Renal cortex interstitium (tissue), 11 donors: ENCODE measurements at regions not wholly inside any gene's neighbourhood (a gene's known extent, or its start where the extent isn't known, plus 50 kb on each side); places are given as distances from the start of the nearest gene placed in this dataset.

ENCODE experiments used
- DNase-seq, 11 donors: peaks; one replicate each; pipeline ENCODE4 v3.0.0-alpha.2; 2013; ENCODE audit warnings: low read depth in 9 of 11, low spot score in 4 of 11; ENCODE audit errors: extremely low read depth in 1 of 11

DNA sequence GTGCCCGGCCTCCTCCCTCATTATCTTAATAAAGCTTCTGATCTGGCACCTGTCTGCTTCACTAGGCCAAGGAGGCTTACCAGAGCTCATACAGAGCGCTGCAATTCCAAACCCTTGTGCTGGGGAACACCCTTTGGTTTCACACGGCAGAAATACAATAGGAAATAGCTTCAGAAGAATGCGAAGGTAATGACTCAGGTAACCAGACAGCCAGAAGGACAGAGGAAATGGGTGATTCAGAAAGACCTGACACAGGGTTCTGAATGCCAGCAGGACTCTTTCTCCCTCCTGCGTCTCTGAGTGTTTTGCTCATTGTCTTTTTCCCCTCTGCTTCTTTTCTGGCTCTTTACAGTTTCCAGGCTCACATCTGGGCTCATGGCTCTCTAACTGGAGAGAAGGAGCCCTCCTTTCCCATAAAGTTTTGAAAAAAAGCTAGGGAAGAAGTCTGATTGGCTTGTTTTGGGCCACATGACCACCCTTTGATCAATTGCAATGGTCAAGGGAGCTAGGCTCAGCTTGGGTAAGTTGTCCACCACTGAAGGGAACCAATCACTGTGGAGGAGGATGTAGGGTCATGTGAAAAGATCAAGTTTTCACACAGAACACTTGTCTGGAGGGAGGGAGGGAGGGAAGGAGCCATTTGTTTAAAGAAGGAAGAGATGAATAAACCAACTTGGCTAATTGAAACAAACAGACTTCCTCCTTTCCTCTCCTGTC lies 90.5 kb upstream of the UPP2 start:
- DNase-seq: no peak

DNA sequence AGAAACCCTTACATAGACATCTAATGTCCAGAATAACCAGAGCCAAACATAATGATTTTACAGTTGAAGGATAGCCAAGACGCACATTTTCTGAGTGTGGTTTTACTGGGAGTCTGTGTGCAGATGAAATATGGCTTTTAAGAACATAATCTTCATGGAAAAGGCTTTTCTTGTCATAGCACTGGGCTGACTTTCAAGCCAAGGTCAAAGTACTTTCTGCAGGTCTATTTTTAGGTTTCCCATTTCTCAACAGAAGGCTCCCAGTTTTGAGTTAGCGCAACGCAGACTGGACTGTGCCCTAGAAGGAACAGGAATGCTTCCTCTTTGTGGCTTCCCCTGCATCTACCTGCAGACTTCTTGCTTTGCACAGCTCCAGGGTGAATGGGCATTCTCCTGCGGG lies 92.3 kb upstream of the UPP2 start:
- no peak for DNase-seq

DNA sequence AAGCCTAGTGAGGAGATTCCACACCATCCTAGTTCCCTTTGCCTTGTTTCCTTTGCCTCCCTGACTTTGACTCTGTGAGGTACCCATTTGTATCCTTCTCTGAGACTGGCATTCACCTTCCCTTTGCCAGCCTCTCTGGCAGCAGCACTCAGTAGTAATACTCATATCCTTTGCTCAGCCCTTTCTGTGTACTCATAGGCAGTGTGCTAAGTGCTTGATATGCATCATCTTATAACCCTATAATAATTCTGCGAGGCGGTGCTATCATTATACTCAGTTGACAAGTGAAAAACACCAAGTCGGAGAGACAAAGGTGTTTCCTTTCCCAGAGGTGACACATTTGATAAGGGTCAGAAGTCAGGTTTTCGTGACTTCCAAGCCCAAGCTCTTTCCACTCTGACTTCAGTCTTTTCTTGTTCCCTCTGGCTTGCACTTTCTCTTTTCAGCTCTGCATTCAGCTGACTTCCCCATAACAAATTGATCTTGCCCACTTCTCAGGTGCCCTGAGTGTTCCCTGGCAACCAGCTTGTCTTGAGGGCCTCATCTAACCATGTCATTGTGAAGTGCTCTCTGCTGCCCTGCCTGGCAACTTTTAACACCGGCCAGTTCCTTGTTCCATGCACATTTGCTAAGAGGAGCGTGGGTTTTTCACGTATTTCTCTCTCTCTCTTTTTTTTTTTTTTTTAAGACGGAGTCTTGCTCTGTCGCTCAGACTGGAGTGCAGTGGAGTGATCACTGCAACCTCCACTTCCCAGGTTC lies 94.5 kb upstream of the UPP2 start:
- DNase-seq: no peak

DNA sequence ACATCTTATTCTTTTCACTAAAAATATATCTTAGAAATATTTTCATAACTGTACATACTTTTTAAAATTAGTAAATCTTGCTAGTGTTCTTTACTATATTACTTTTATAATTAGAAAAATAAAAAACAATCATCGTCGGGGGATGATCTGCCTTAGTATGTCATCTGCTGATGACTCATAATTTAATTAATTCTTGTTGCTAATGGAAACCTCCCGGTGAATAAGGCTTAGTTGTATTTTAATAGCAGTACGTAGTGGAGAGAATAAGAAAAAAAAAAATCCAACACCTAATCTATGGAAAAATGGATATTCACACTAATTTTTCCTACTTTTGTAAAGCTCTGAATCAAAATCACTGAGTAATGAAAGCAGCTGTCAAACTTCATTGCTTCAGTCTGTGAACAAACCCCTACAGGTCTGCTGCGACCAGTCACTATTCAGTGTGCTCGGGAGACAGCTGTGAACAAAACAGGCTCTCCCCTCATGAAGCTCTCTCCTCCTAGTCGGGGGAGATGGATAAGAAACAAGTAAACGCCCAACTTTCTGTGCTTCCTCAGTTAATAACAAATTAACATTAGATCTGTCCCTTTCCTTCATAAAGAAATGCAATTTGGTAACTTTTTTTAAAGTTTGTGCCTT lies 97.4 kb upstream of the UPP2 start:
- no peak for DNase-seq

DNA sequence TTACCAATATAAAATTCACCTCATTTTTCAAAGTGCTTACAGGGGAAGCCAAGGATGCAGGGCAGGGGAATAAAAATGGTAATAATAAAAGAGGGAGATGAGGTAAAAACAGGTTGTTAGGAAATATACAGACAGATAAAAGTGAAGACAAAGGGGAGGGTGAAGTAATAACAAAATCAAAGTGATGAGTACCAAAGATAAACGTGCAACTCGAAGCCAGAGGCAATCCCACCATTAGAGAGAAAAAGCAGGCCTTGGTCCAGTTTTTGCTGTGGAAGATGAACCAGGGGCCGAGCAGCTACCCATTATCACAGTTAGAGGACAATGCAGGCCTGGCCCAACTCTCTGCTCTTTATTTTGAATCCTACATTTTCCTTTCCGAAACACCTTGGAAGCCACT lies 99.6 kb upstream of the UPP2 start:
- no peak for DNase-seq

DNA sequence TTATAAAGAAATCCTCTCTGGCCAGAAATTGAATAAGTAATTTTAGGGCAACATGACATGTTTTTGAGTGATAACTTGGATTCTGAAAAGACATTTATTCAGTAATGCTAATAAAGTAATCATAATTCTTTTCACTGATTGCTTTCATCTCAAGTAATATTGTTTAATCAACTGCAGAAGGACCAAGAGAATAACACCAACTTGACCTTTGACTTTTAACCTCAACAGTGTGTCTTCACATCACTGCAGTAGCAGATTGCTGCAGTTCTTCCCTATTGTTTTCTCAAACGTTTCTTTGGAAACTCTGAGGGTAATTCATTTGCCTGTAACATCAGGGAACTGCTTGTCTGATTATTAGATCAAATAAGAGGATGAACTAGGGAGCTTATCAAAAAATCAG lies 104.9 kb upstream of the UPP2 start:
- no peak for DNase-seq

DNA sequence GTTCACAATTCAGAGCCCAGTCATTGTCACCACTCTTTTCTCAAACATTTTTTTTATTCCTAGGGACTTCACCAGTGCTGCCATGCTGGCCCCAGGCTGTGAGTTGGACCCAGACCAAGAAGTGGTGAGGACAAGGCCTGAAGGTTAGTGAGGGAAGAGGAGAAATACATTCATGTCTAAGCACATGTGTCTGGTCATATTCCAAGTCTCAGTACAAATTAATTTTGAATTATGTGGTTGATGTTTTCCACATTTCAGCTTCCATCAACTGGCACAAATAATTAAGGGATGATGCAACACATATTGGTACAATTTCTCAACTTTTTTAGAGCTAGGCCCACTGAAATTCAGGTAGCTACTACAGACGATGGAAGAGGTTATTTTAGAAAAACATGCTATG lies 106.6 kb upstream of the UPP2 start:
- no peak for DNase-seq

DNA sequence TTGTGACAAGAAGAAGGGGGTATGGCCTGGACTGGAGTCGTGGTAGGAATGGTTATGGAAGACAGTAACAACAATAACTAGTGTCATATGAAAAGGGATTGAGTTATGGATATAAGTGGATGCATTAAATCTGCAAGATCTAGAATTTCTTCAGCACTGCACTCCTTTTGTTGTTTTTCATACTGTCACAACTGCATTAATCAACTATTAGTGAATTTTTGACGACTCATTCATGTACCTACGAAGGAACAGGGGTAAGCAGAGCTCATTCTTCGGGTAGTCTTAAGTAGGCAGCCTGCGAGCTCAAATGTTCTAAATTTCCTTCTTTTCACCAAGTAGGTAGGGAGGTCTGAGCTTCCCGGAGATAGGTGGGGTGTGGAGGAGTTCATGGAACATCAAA lies 109.7 kb upstream of the UPP2 start:
- no peak for DNase-seq

DNA sequence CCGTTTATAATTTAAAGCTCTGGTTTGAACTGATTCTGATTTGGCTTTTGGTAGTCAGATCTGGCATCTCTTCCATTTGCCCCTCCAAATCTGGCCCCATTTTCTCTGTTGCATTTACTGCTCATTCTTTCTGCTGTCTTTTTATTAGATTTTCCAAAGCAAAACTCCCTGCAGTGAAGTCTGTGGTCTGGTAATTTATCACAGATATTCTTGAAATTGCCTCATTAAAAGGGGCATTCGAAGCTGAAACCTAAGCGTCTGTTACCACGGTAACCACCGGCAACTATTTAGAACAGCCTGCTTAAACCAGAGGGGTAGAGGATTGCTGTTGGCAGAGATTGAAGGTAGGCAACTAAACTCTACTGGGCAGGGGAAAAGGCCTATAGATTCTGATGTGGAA lies 111.5 kb upstream of the UPP2 start:
- DNase-seq: no peak

DNA sequence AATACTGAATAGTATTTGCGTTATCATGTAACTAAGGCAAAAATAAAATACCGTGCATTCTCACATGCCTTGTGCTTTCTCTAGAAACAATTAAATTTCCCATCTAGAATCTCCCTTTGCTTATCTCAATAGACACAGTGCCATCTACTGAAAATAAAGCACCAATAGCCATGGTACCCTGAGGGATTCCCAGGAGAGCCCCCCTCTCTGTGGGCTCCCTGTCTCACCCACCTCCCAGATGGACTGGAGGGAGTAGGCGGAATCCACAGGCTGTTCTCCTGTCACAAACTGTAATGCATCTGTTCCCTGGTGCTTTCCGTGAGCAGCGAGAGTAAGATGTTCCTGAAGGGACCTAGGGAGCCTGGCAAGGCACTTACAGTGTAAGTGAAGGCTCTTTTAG lies 112.4 kb upstream of the UPP2 start:
- no peak for DNase-seq

DNA sequence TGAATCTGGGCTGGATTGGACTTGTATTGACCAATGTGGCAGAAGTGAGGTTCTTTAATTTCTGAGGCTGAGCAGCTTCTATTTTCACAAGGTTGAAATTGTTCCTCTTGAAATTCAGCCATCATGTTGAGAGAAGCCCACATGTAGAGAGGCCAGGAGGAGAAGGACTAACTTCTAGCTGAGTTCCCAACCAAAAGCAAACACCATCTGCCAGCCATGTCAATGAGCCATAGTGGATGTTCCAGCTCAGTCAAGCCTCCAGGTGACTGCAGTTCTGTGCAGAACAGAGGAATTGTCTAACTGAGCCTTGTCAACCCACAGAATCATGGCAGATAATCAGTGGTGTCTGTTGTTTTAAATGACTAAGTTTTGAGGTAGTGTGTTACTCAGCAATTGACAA lies 110.6 kb upstream of the ACVR1 start:
- no peak for DNase-seq

DNA sequence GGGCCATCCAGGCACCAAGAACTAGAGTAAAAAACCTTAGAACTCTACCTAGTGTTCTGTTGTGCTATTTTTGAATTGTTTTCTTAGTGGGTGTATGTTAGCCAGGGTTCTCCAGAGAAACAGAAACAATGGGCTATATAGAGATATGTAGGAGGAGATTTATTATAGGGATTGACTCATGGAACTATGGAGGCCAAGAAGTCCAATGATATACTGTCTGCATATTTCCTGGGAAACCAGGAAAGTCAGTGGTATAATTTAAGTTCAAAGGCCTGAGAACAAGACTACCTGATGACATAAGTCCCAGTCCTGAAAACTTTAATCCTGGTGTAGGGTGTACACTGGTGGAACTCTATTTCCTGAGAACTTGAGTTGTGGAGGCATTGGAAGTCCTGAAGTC lies 108.7 kb upstream of the ACVR1 start:
- DNase-seq: no peak

DNA sequence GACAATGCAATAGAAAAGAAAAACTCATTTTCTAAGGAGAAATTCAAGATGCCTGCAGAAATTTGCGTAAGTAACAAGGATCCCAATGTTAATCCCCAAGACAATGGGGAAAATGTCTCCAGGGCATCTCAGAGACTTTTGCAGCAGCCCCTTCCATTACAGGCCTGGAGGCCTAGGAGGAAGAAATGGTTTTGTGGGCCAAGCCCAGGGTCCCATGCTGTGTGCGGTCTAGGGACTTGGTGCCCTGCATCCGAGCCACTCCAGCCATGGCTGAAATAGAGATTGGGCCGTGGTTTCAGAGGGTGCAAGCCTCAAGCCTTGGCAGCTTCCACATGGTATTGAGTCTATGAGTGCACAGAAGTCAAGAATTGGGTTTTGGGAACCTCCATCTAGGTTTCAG lies 103.9 kb upstream of the ACVR1 start:
- no peak for DNase-seq

DNA sequence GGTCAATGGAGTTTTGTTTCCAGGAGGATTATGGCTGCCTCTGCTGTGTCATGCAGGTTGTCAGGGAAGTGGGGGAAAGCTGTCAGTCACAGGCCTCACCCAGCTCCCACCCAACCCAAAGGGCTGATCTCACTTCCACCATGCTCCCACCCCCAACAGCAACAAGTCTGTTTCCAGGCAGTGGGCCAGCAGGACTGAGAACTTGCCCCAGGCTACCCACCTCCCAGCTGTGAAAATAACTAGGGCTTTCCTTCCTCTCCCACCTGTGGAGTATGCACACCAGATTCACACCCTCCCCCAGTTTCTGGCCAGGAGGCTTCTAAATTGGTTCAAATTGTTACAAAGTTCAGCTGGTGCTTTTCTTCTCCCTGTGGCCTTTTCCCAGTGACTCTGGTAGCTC lies 95.6 kb upstream of the ACVR1 start:
- DNase-seq: no peak

DNA sequence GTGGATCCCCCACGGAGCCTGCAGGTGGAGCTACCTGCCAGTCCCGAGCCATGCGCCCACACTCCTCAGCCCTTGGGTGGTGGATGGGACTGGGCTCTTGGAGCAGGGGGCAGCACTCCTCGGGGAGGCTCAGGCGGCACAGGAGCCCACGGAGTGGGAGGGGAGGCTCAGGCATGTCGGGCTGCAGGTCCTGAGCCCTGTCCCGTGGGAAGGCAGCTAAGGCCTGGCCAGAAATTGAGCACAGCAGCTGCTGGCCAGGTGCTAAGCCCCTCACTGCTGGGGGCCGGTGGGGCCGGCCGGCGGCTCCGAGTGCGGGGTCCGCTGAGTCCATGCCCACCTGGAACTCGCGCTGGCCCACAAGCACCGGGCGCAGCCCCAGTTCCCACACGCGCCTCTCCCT lies 91.7 kb upstream of the ACVR1 start:
- DNase-seq: no peak

DNA sequence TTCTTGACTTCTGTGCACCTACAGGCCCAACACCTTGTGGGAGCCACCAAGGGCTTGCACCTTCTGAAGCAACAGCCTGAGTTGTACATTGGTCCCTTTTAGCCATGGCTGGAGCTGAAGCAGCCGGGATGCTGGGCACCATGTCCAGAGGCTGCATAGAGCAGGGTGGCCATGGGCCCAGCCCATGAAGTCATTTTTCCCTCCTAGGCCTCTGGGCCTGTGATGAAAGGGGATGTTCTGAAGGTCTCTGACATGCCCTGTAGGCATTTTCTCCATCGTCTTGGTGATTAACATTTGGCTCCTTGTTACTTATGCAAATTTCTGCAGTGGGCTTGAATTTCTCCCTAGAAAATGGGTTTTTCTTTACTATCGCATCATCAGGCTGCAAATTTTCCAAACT lies 83.1 kb upstream of the ACVR1 start:
- DNase-seq: no peak

DNA sequence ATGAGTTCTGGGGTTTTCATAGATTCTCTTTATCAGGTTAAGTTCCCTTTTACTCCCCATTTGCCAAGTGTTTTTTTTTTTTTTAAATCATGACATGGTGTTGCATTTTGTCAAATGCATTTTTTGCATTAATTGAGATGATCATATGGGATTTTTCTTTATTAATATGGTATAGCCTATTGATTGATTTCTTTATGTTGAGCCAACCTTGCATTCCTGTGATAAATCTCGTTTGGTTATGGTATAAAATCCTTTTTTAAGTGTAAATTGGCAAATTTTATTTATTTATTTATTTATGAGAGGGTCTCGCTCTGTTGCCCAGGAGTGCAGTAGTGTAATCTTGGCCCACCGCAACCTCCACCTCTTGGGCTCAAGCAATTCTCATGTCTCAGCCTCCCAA lies 81.5 kb upstream of the ACVR1 start:
- DNase-seq: no peak

DNA sequence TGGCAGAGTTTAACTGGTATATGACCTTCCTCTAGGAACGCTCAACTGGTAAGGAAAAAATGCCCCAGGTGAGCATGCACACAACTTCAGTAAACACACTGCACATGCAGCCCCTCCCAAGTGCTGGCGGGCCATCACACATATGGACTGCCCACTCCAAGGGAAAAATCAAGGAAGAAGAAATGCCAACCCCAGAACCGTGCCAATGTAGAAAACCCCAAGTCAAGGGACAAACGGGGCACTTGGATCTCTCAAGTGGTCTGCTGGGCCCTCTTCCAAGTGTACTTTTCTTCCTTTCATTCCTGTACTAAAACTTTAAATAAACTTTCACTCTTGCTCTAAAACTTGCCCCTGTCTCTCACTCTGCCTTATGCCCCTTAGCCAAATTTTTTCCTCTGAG lies 76.4 kb upstream of the ACVR1 start:
- DNase-seq: no peak

DNA sequence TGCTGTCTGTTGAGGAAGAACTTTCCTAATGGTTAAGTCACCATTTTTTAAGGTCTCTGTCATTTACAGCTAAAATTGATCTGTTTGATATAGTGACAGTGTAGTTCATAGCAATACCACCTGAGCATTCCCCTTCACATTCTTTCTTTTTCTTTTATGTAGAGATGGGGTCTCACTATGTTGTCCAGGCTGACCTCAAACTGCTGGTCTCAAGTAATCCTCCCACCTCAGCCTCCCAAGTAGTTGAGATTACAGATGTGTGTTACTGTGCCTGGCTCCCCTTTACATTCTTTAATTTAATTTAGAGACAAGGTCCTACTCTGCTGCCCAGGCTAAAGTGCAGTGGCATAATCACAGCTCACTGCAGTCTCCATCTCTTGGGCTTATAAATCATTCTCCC lies 72.7 kb upstream of the ACVR1 start:
- no peak for DNase-seq

DNA sequence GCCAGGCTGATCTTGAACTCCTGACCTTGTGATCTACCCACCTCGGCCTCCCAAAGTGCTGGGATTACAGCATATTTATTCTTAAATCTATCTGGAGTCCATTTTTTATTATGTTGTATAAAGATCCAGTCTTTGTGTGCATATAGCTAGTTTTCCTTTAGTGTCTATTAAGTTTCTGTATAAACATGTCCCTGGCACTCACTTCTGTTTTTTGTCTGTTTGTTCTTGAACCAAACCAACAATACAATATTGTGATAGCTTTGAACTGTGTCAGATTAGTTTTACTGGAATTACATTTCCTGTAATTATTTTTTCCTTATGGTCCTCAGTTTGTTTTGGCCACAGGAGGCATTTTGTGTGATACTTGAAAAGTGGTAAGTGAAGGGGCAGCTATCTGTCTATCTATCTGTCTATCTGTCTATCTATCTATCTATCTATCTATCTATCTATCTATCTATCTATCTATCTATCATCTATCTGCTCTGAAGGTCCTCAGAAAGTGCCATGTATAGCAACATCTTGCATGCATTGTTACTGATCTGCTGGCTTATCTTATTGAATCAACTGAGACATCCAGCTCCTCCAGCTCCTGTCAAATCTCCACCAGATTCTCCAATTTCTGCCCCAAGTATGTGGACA lies 70.9 kb upstream of the ACVR1 start:
- no peak for DNase-seq
